LNCaP clone FGC (cell line): ENCODE measurements at regions not wholly inside any gene's neighbourhood (a gene's known extent, or its start where the extent isn't known, plus 50 kb on each side); places are given as distances from the start of the nearest gene placed in this dataset.

Source experiments
- DNase-seq: peaks from one replicate; pipeline ENCODE4 v3.0.0-alpha.2; 2011; ENCODE audit warnings: low read depth
- H3K4me3 ChIP-seq: 2 replicates; pipeline ENCODE4 v1.5.1; 2011; ENCODE audit warnings: mild to moderate bottlenecking, low read depth, low read length, control low read depth
- CTCF ChIP-seq: IDR thresholded peaks from 2 replicates; pipeline ENCODE4 v1.5.1; 2012; ENCODE audit warnings: mild to moderate bottlenecking; ENCODE audit not compliant: control insufficient read depth, insufficient read depth; ENCODE audit errors: extremely low read depth

GRCh38 chr10:78729366-78729765, 339.4 kb upstream of the ZMIZ1 start:
- no peak for TF ChIP-seq CTCF
- DNase-seq = no peak
- no peak overlapping the region for H3K4me3 ChIP-seq

- DNase-seq = peak; percentile 54
- TF ChIP-seq CTCF = no peak
Observed at GRCh38 chr10:78729800-78730199, 339.0 kb upstream of the ZMIZ1 start.

GRCh38 chr10:78730754-78731153, 338.0 kb upstream of the ZMIZ1 start:
- no peak for TF ChIP-seq CTCF
- no peak for DNase-seq
- no peak overlapping the region for H3K4me3 ChIP-seq

More at GRCh38 chr10:78729800-78730199, 339.0 kb upstream of the ZMIZ1 start:
- no peak overlapping the region for H3K4me3 ChIP-seq

GRCh38 chr10:78731675-78732074, 337.1 kb upstream of the ZMIZ1 start:
- TF ChIP-seq CTCF = no peak
- DNase-seq = no peak
- H3K4me3 ChIP-seq = no peak overlapping the region

- DNase-seq = no peak
- no peak overlapping the region for H3K4me3 ChIP-seq
- no peak for TF ChIP-seq CTCF
Observed at GRCh38 chr10:78732381-78732780, 336.4 kb upstream of the ZMIZ1 start.

- no peak for TF ChIP-seq CTCF
Observed at GRCh38 chr10:78736926-78737630, 331.7 kb upstream of the ZMIZ1 start.

More at GRCh38 chr10:78736926-78737630, 331.7 kb upstream of the ZMIZ1 start:
- H3K4me3 ChIP-seq = no peak overlapping the region
- no peak for DNase-seq
